ENCODE measurements at regions not wholly inside any gene's neighbourhood (a gene's known extent, or its start where the extent isn't known, plus 50 kb on each side); places are given as distances from the start of the nearest gene placed in this dataset.

DNA sequence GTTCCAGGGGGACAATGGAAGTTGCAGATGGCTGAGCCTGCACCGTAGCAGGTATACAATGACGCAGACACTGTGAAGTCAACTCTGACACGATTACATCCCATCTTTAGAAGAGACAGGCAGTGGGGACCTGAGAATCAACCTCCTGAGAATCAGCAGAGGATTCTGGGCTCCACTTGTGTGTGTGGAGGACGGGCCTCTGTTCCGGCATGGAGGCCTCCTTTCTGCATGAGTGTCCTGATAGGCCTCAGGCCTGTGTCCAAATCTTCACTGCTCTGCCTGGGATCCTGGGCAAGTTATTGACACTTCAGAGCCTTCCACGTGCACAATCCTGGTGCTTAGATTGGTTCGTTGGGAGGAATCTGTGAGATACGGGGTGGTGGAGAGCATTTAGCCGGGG lies 151.2 kb upstream of the COL5A1 start:
- H3K27ac ChIP-seq (replicated peaks), result no peak overlapping the region
- TF ChIP-seq POLR2AphosphoS5 (IDR thresholded peaks at IDR 0.05; ENCODE audit: low read depth), result no peak
- TF ChIP-seq SPI1 (IDR thresholded peaks at IDR 0.05; ENCODE audit: borderline replicate concordance, low read depth), result no peak
- TF ChIP-seq, protein P1, sequence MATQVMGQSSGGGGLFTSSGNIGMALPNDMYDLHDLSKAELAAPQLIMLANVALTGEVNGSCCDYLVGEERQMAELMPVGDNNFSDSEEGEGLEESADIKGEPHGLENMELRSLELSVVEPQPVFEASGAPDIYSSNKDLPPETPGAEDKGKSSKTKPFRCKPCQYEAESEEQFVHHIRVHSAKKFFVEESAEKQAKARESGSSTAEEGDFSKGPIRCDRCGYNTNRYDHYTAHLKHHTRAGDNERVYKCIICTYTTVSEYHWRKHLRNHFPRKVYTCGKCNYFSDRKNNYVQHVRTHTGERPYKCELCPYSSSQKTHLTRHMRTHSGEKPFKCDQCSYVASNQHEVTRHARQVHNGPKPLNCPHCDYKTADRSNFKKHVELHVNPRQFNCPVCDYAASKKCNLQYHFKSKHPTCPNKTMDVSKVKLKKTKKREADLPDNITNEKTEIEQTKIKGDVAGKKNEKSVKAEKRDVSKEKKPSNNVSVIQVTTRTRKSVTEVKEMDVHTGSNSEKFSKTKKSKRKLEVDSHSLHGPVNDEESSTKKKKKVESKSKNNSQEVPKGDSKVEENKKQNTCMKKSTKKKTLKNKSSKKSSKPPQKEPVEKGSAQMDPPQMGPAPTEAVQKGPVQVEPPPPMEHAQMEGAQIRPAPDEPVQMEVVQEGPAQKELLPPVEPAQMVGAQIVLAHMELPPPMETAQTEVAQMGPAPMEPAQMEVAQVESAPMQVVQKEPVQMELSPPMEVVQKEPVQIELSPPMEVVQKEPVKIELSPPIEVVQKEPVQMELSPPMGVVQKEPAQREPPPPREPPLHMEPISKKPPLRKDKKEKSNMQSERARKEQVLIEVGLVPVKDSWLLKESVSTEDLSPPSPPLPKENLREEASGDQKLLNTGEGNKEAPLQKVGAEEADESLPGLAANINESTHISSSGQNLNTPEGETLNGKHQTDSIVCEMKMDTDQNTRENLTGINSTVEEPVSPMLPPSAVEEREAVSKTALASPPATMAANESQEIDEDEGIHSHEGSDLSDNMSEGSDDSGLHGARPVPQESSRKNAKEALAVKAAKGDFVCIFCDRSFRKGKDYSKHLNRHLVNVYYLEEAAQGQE (IDR thresholded peaks at IDR 0.05; ENCODE audit: insufficient replicate concordance, low read depth), result no peak
- TF ChIP-seq GABPA (IDR thresholded peaks at IDR 0.05; ENCODE audit: low read depth), result no peak
- TF ChIP-seq, protein P2, sequence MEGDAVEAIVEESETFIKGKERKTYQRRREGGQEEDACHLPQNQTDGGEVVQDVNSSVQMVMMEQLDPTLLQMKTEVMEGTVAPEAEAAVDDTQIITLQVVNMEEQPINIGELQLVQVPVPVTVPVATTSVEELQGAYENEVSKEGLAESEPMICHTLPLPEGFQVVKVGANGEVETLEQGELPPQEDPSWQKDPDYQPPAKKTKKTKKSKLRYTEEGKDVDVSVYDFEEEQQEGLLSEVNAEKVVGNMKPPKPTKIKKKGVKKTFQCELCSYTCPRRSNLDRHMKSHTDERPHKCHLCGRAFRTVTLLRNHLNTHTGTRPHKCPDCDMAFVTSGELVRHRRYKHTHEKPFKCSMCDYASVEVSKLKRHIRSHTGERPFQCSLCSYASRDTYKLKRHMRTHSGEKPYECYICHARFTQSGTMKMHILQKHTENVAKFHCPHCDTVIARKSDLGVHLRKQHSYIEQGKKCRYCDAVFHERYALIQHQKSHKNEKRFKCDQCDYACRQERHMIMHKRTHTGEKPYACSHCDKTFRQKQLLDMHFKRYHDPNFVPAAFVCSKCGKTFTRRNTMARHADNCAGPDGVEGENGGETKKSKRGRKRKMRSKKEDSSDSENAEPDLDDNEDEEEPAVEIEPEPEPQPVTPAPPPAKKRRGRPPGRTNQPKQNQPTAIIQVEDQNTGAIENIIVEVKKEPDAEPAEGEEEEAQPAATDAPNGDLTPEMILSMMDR (IDR thresholded peaks at IDR 0.05; ENCODE audit: insufficient read depth, low read length), result no peak
- H3K4me3 ChIP-seq (replicated peaks; ENCODE audit: insufficient read depth, low read length), result no peak overlapping the region
- H3K27me3 ChIP-seq (ENCODE audit: insufficient read depth, poor library complexity, severe bottlenecking), result peaks cover 7% of the 10 kb centered on the region
- no peak for DNase-seq (ENCODE audit: low read depth in 1 of 2, low spot score in 1 of 2)

DNA sequence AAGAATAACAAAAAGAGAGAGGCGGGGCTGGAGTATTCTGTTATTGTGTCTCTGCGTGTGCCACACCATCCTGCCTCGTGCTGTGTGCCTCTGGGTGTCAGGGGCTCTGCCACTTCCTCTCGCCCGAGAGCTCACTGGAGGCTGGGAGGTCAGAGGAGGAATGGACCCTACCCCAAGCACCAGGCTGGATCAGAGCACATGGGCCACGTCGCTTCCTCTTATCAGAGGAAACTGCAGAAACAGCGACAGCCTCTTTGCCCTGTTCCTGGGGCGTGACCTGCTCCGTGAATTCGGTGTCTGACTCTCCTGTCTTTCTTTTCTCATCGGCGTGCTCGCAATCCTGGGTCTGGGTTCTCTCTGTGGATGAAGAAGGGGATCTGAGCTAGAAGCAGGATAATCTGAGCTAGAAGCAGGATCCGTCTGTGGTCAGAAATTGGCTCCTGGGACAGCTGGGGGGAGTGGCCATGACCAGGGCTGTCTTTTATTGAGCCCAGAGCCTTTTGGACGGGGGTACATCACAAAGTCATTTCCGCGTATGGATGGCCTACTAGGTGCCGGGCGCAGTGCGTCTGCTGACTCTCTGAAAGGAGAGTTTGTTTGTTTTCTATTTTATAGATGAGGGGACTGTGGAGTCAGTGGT lies 150.3 kb upstream of the COL5A1 start:
- TF ChIP-seq SPI1 (IDR thresholded peaks at IDR 0.05; ENCODE audit: borderline replicate concordance, low read depth), result no peak
- no peak for TF ChIP-seq POLR2AphosphoS5 (IDR thresholded peaks at IDR 0.05; ENCODE audit: low read depth)
- TF ChIP-seq, protein P2 (IDR thresholded peaks at IDR 0.05; ENCODE audit: insufficient read depth, low read length), result no peak
- TF ChIP-seq GABPA (IDR thresholded peaks at IDR 0.05; ENCODE audit: low read depth), result no peak
- TF ChIP-seq, protein P1 (IDR thresholded peaks at IDR 0.05; ENCODE audit: insufficient replicate concordance, low read depth), result no peak
- Histone ChIP-seq H3K27me3 (ENCODE audit: insufficient read depth, poor library complexity, severe bottlenecking) (peaks cover 7% of the 10 kb centered on the region), H3K4me3 (replicated peaks; ENCODE audit: insufficient read depth, low read length) (no peak overlapping the region), H3K27ac (replicated peaks) (no peak overlapping the region)
- DNase-seq (ENCODE audit: low read depth in 1 of 2, low spot score in 1 of 2), result no peak

DNA sequence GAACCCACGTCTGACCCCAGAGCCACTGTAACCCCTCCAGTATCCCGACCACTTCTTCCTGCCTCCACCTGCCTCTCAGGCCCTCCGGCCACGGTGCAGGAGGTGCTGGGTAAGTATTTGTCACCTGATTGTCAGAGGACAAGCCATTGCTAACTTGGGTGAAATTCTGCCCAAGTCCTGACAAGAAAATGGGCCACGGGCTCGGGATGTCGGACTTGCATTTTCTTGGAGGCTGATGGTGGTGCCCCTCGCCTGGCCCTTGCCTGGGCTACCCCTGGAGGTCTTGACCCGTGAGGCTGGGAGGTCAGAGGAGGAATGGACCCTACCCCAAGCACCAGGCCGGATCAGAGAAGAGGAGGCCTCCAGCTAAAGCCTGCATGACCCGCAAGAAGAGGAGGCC lies 149.7 kb upstream of the COL5A1 start:
- no peak for TF ChIP-seq SPI1 (IDR thresholded peaks at IDR 0.05; ENCODE audit: borderline replicate concordance, low read depth)
- TF ChIP-seq, protein P1 (IDR thresholded peaks at IDR 0.05; ENCODE audit: insufficient replicate concordance, low read depth), result no peak
- no peak for TF ChIP-seq GABPA (IDR thresholded peaks at IDR 0.05; ENCODE audit: low read depth)
- no peak for TF ChIP-seq POLR2AphosphoS5 (IDR thresholded peaks at IDR 0.05; ENCODE audit: low read depth)
- TF ChIP-seq, protein P2 (IDR thresholded peaks at IDR 0.05; ENCODE audit: insufficient read depth, low read length), result no peak
- peaks cover 5% of the 10 kb centered on the region for H3K27me3 ChIP-seq (ENCODE audit: insufficient read depth, poor library complexity, severe bottlenecking)
- no peak overlapping the region for H3K4me3 ChIP-seq (replicated peaks; ENCODE audit: insufficient read depth, low read length)
- H3K27ac ChIP-seq (replicated peaks), result no peak overlapping the region
- DNase-seq (ENCODE audit: low read depth in 1 of 2, low spot score in 1 of 2), result no peak

All from HL-60 (cell line).